SU-DHL-6 (cell line): ENCODE measurements at regions not wholly inside any gene's neighbourhood (a gene's known extent, or its start where the extent isn't known, plus 50 kb on each side); places are given as distances from the start of the nearest gene placed in this dataset.

Source experiments
- H2AFZ ChIP-seq: fragments of 200-600 bp; sonication (generic); 2 replicates; pipeline ENCODE4 v1.6.1; 2014; ENCODE audit warnings: low read depth, mild to moderate bottlenecking, moderate library complexity, mixed read lengths, antibody characterized with exemption, low read length; ENCODE audit not compliant: severe bottlenecking
- H3F3A ChIP-seq: fragments of 200-600 bp; shearing (Covaris generic); 2 replicates; pipeline ENCODE4 v1.6.0; 2016; ENCODE audit warnings: antibody characterized with exemption, mild to moderate bottlenecking; ENCODE audit not compliant: insufficient read depth
- H3K27ac ChIP-seq: fragments of 200-600 bp; sonication (generic); 2 replicates; pipeline ENCODE4 v1.5.1; 2016; ENCODE audit warnings: low read depth, mild to moderate bottlenecking, low read length, moderate library complexity, mixed read lengths
- H3K27me3 ChIP-seq: fragments of 200-600 bp; sonication (generic), shearing (Covaris generic); 2 replicates; pipeline ENCODE4 v1.6.0; 2014; ENCODE audit warnings: mild to moderate bottlenecking, low read length
- H3K36me3 ChIP-seq: fragments of 200-600 bp; sonication (generic); 2 replicates; pipeline ENCODE4 v1.6.1; 2014; ENCODE audit warnings: mild to moderate bottlenecking, low read length, mixed read lengths
- H3K4me2 ChIP-seq: fragments of 300-600, 200-600 bp; shearing (Covaris generic), sonication (generic); 2 replicates; pipeline ENCODE4 v1.6.0; 2014; ENCODE audit warnings: low read length, low read depth, mild to moderate bottlenecking; ENCODE audit not compliant: poor library complexity, severe bottlenecking
- H3K4me3 ChIP-seq: fragments of 200-600 bp; sonication (generic); 2 replicates; pipeline ENCODE4 v1.5.1; 2014; ENCODE audit warnings: antibody characterized with exemption, low read length, mild to moderate bottlenecking, mixed read lengths; ENCODE audit not compliant: insufficient read depth, poor library complexity, severe bottlenecking
- H3K79me2 ChIP-seq: fragments of 200-600 bp; sonication (generic); 2 replicates; pipeline ENCODE4 v1.6.1; 2014; ENCODE audit warnings: mild to moderate bottlenecking, low read length, moderate library complexity; ENCODE audit not compliant: insufficient read depth
- H3K9ac ChIP-seq: fragments of 200-600 bp; sonication (generic); 2 replicates; pipeline ENCODE4 v1.7.0; 2014; ENCODE audit warnings: mild to moderate bottlenecking, low read length
- H3K9me2 ChIP-seq: fragments of 200-600 bp; sonication (generic); replicated peaks from 2 replicates; pipeline ENCODE4 v1.6.1; 2014; ENCODE audit warnings: low read length; ENCODE audit not compliant: insufficient read depth
- H3K9me3 ChIP-seq: fragments of 200-600 bp; sonication (generic); 2 replicates; pipeline ENCODE4 v1.6.1; 2014; ENCODE audit warnings: low read length, mixed read lengths; ENCODE audit not compliant: insufficient read depth
- H4K20me1 ChIP-seq: fragments of 200-600 bp; sonication (generic); 2 replicates; pipeline ENCODE4 v1.6.1; 2014; ENCODE audit warnings: low read depth, mild to moderate bottlenecking, antibody characterized with exemption, low read length, moderate library complexity, mixed read lengths
- CTCF ChIP-seq: fragments of 200-600 bp; sonication (generic); IDR thresholded peaks from one replicate; pipeline ENCODE4 v1.5.1; 2017; ENCODE audit warnings: antibody characterized with exemption, mild to moderate bottlenecking, low read length, moderate library complexity; ENCODE audit not compliant: insufficient read depth, poor library complexity, severe bottlenecking
- EZH2phosphoT487 ChIP-seq: fragments of 200-600 bp; sonication (generic), shearing (Covaris generic); conservative IDR thresholded peaks from 2 replicates; pipeline ENCODE4 v1.6.1; 2018; ENCODE audit warnings: mild to moderate bottlenecking, antibody characterized with exemption, low read length, moderate library complexity, mixed read lengths

GRCh38 chr13:84470528-84470927, 588.3 kb upstream of the SLITRK1 start:
- Histone ChIP-seq H3K36me3 (no peaks in the 10 kb centered on the region), H2AFZ (no peak overlapping the region), H3K9me2 (no peaks in the 10 kb centered on the region), H3K9ac (no peak overlapping the region), H3K27ac (no peak overlapping the region), H4K20me1 (no peaks in the 10 kb centered on the region), H3F3A (no peaks in the 10 kb centered on the region), H3K9me3 (0 out of 2 replicates have a peak, but pooled peaks cover 5% of the 10 kb centered on the region), H3K79me2 (no peaks in the 10 kb centered on the region), H3K4me2 (no peak overlapping the region), H3K4me3 (no peak overlapping the region), H3K27me3 (no peaks in the 10 kb centered on the region)
- TF ChIP-seq CTCF (no peak), EZH2phosphoT487 (no peak)

- H2AFZ ChIP-seq = no peak overlapping the region
- H3K9me3 ChIP-seq = no peaks in the 10 kb centered on the region
- no peak overlapping the region for H3K4me2 ChIP-seq
- no peak overlapping the region for H3K4me3 ChIP-seq
- no peaks in the 10 kb centered on the region for H3K9me2 ChIP-seq
- H3K9ac ChIP-seq = no peak overlapping the region
- H4K20me1 ChIP-seq = no peaks in the 10 kb centered on the region
- no peak overlapping the region for H3K27ac ChIP-seq
- no peaks in the 10 kb centered on the region for H3F3A ChIP-seq
- no peaks in the 10 kb centered on the region for H3K36me3 ChIP-seq
- TF ChIP-seq CTCF (no peak), EZH2phosphoT487 (no peak)
- H3K27me3 ChIP-seq = no peaks in the 10 kb centered on the region
- no peaks in the 10 kb centered on the region for H3K79me2 ChIP-seq
Observed at GRCh38 chr13:84466461-84466860, 584.2 kb upstream of the SLITRK1 start.

- no peaks in the 10 kb centered on the region for H4K20me1 ChIP-seq
- H3K79me2 ChIP-seq = no peaks in the 10 kb centered on the region
- H2AFZ ChIP-seq = no peak overlapping the region
- no peak overlapping the region for H3K9ac ChIP-seq
- H3K9me3 ChIP-seq = no peaks in the 10 kb centered on the region
- no peaks in the 10 kb centered on the region for H3K9me2 ChIP-seq
- H3K4me2 ChIP-seq = no peak overlapping the region
- TF ChIP-seq CTCF (no peak), EZH2phosphoT487 (no peak)
- H3K27ac ChIP-seq = no peak overlapping the region
- H3F3A ChIP-seq = no peaks in the 10 kb centered on the region
- H3K36me3 ChIP-seq = no peaks in the 10 kb centered on the region
- no peak overlapping the region for H3K4me3 ChIP-seq
- H3K27me3 ChIP-seq = no peaks in the 10 kb centered on the region
Observed at GRCh38 chr13:84460989-84461388, 578.7 kb upstream of the SLITRK1 start.
